ENCODE measurements at regions not wholly inside any gene's neighbourhood (a gene's known extent, or its start where the extent isn't known, plus 50 kb on each side); places are given as distances from the start of the nearest gene placed in this dataset.
"Not testable (repeated sequence)": the region's sequence is repeated elsewhere in the genome, so short reads cannot be mapped to it uniquely, and the experiment has no call there.

- DNase-seq, result no peak
- WGBS, 2 donors, result 71 to 80% methylated on average over 7 of the region's 7 CpGs
- H3K4me3 ChIP-seq, result no peak overlapping the region
- no peaks in the 10 kb centered on the region for H3K27me3 ChIP-seq
- no peaks in the 10 kb centered on the region for H3K9me3 ChIP-seq
- no peaks in the 10 kb centered on the region for H3K4me1 ChIP-seq
- TF ChIP-seq CTCF (IDR thresholded peaks at IDR 0.05), result no peak
- no peak for TF ChIP-seq POLR2A (IDR thresholded peaks at IDR 0.05)
- H3K27ac ChIP-seq, result no peak overlapping the region
- H3K36me3 ChIP-seq (ENCODE audit: low read depth, missing control alignments), result no peaks in the 10 kb centered on the region
- intact Hi-C loops (cut with DNase I; ENCODE audit: low total_unique reads), result no loop called here
Observed at GRCh38 chr12:24505366-24506015, 443.4 kb downstream of the BCAT1 start.

GRCh38 chr12:24503477-24503876 lies 445.4 kb downstream of the BCAT1 start:
- 84 to 100% methylated on average over 1 of the region's 1 CpG for WGBS, 2 donors

GRCh38 chr12:24500831-24501230 lies 448.1 kb downstream of the BCAT1 start:
- Histone ChIP-seq H3K27me3 (no peaks in the 10 kb centered on the region), H3K27ac (no peak overlapping the region), H3K9me3 (no peaks in the 10 kb centered on the region), H3K36me3 (ENCODE audit: low read depth, missing control alignments) (no peaks in the 10 kb centered on the region), H3K4me3 (no peak overlapping the region), H3K4me1 (no peaks in the 10 kb centered on the region)
- intact Hi-C loops (cut with DNase I; ENCODE audit: low total_unique reads), result no loop called here
- no peak for DNase-seq
- WGBS, 2 donors, result 63 to 69% methylated on average over 2 of the region's 2 CpGs
- no peak for TF ChIP-seq CTCF (IDR thresholded peaks at IDR 0.05)
- TF ChIP-seq POLR2A (IDR thresholded peaks at IDR 0.05), result no peak

More at GRCh38 chr12:24503477-24503876, 445.4 kb downstream of the BCAT1 start:
- intact Hi-C loops (cut with DNase I; ENCODE audit: low total_unique reads); H3K9me3 ChIP-seq; H3K27me3 ChIP-seq; H3K4me3 ChIP-seq; H3K36me3 ChIP-seq (ENCODE audit: low read depth, missing control alignments); H3K27ac ChIP-seq; DNase-seq; H3K4me1 ChIP-seq: not testable (repeated sequence)

- H3K27me3 ChIP-seq, result no peaks in the 10 kb centered on the region
- WGBS, 2 donors, result 58 to 64% methylated on average over 4 of the region's 4 CpGs
- no peak overlapping the region for H3K27ac ChIP-seq
- no peak for TF ChIP-seq POLR2A (IDR thresholded peaks at IDR 0.05)
- TF ChIP-seq CTCF (IDR thresholded peaks at IDR 0.05), result no peak
- no peak overlapping the region for H3K4me3 ChIP-seq
- no peak for DNase-seq
- H3K4me1 ChIP-seq, result no peaks in the 10 kb centered on the region
- intact Hi-C loops (cut with DNase I; ENCODE audit: low total_unique reads), result no loop called here
- no peaks in the 10 kb centered on the region for H3K9me3 ChIP-seq
- no peaks in the 10 kb centered on the region for H3K36me3 ChIP-seq (ENCODE audit: low read depth, missing control alignments)
Observed at GRCh38 chr12:24500421-24500820, 448.5 kb downstream of the BCAT1 start.

DNA sequence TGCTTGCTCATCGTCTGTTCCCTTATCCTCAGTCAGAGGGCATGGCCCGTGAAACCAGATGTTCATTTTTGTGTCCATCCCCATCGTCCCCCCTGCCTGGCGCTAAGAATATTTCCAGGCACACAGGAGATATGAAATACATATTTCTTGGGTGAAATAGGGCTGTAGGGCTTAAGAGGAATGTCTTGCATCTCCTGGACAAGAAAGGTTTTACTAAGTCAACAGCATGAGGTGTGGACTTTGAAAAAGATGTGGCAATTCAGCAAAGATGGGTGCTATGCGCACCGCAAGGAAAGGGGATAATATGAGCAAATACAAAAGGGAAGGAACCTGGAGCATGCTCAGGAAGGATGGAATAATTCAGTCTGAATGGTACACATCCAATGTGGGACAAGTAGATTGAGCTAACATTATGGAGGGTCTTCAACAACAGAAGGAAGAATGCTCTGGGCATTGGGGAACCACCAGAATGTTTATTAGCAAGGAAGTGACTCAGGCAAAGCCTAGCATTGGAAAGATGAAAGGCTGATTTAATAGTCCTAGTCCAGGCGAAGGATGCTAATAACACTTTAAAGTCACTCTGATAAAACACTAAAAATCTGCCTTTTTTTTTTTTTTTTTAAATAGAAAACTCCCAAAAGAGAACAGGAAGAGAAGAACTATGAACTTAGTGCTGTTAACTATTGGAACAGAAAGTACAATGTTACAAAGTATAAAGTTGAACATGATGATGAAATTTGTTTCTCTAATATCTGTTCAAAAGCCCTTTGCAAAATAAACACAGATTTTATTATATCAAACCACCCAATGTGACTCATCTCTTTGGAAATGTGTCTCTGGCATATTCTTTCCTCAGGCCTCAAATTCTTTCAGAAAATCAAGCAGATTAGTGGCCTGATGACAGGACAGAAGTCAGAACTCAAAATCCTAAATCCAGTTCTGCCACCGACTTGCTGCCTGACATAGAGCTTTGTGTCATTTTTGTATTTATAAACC lies 449.5 kb downstream of the BCAT1 start:
- Histone ChIP-seq H3K4me3 (no peak overlapping the region), H3K36me3 (ENCODE audit: low read depth, missing control alignments) (no peaks in the 10 kb centered on the region), H3K27me3 (no peaks in the 10 kb centered on the region), H3K4me1 (no peaks in the 10 kb centered on the region), H3K27ac (peak overlapping the region in 1 of 2 donors; percentile 31), H3K9me3 (no peaks in the 10 kb centered on the region)
- 65 to 68% methylated on average over 8 of the region's 8 CpGs for WGBS, 2 donors
- DNase-seq, result no peak
- no peak for TF ChIP-seq POLR2A (IDR thresholded peaks at IDR 0.05)
- no peak for TF ChIP-seq CTCF (IDR thresholded peaks at IDR 0.05)
- intact Hi-C loops (cut with DNase I; ENCODE audit: low total_unique reads), result no loop called here
